ENCODE measurements at regions not wholly inside any gene's neighbourhood (a gene's known extent, or its start where the extent isn't known, plus 50 kb on each side); places are given as distances from the start of the nearest gene placed in this dataset.
"Not testable (repeated sequence)": the region's sequence is repeated elsewhere in the genome, so short reads cannot be mapped to it uniquely, and the experiment has no call there.

- Histone ChIP-seq H3K4me2 (ENCODE audit: low read length) (no peak overlapping the region), H3K4me3 (ENCODE audit: low read length) (no peak overlapping the region), H2AFZ (ENCODE audit: low read depth, low read length) (no peak overlapping the region), H3F3A (ENCODE audit: insufficient read depth, low read length, poor library complexity, severe bottlenecking) (no peaks in the 10 kb centered on the region), H3K27ac (ENCODE audit: low read length) (no peak overlapping the region), H3K27me3 (ENCODE audit: insufficient read depth, low read depth, low read length) (no peaks in the 10 kb centered on the region), H3K79me2 (replicated peaks; ENCODE audit: insufficient read depth, low read length) (no peaks in the 10 kb centered on the region), H3K36me3 (ENCODE audit: insufficient read depth, low read length) (no peaks in the 10 kb centered on the region), H4K20me1 (ENCODE audit: insufficient read depth) (no peaks in the 10 kb centered on the region), H3K9me3 (ENCODE audit: low read length) (no peaks in the 10 kb centered on the region), H3K9ac (ENCODE audit: low read length) (no peak overlapping the region), H3K9me2 (ENCODE audit: insufficient read depth, low read length) (no peaks in the 10 kb centered on the region)
- no peak for TF ChIP-seq POLR2AphosphoS5 (IDR thresholded peaks at IDR 0.05)
- TF ChIP-seq MXI1 (conservative IDR thresholded peaks at IDR 0.05; ENCODE audit: poor library complexity, severe bottlenecking) = no peak
- TF ChIP-seq CTCF (IDR thresholded peaks at IDR 0.05; ENCODE audit: poor library complexity, severe bottlenecking) = no peak
- TF ChIP-seq TAF1 (IDR thresholded peaks at IDR 0.05; ENCODE audit: low read depth) = no peak
- no peak for TF ChIP-seq RAD21 (conservative IDR thresholded peaks at IDR 0.05)
- no peak for TF ChIP-seq EP300 (conservative IDR thresholded peaks at IDR 0.05; ENCODE audit: poor library complexity, severe bottlenecking)
These were observed 219.1 kb upstream of the TRPC7 start for GRCh38 chr5:136584474-136584873.

GRCh38 chr5:136579238-136579637, 213.9 kb upstream of the TRPC7 start:
- H2AFZ ChIP-seq (ENCODE audit: low read depth, low read length) = no peak overlapping the region
- no peaks in the 10 kb centered on the region for H3K36me3 ChIP-seq (ENCODE audit: insufficient read depth, low read length)
- no peaks in the 10 kb centered on the region for H4K20me1 ChIP-seq (ENCODE audit: insufficient read depth)
- H3K9me2 ChIP-seq (ENCODE audit: insufficient read depth, low read length) = no peaks in the 10 kb centered on the region
- no peaks in the 10 kb centered on the region for H3K79me2 ChIP-seq (replicated peaks; ENCODE audit: insufficient read depth, low read length)
- no peak overlapping the region for H3K4me2 ChIP-seq (ENCODE audit: low read length)
- H3F3A ChIP-seq (ENCODE audit: insufficient read depth, low read length, poor library complexity, severe bottlenecking) = no peaks in the 10 kb centered on the region
- H3K27me3 ChIP-seq (ENCODE audit: insufficient read depth, low read depth, low read length) = no peaks in the 10 kb centered on the region
- no peaks in the 10 kb centered on the region for H3K9me3 ChIP-seq (ENCODE audit: low read length)
- no peak overlapping the region for H3K9ac ChIP-seq (ENCODE audit: low read length)
- TF ChIP-seq POLR2AphosphoS5 (IDR thresholded peaks at IDR 0.05) = no peak
- TF ChIP-seq RAD21 (conservative IDR thresholded peaks at IDR 0.05) = no peak
- no peak for TF ChIP-seq EZH2 (IDR thresholded peaks at IDR 0.05; ENCODE audit: borderline replicate concordance, insufficient read depth, low read length, poor library complexity, severe bottlenecking)
- no peak for TF ChIP-seq EP300 (conservative IDR thresholded peaks at IDR 0.05; ENCODE audit: poor library complexity, severe bottlenecking)
- no peak for TF ChIP-seq MXI1 (conservative IDR thresholded peaks at IDR 0.05; ENCODE audit: poor library complexity, severe bottlenecking)
- TF ChIP-seq REST (IDR thresholded peaks at IDR 0.05; ENCODE audit: borderline replicate concordance) = no peak
- no peak for TF ChIP-seq CTCF (IDR thresholded peaks at IDR 0.05; ENCODE audit: poor library complexity, severe bottlenecking)
- no peak for TF ChIP-seq SMC3 (conservative IDR thresholded peaks at IDR 0.05; ENCODE audit: poor library complexity)
- no peak for TF ChIP-seq TAF1 (IDR thresholded peaks at IDR 0.05; ENCODE audit: low read depth)
- no peak overlapping the region for H3K4me3 ChIP-seq (ENCODE audit: low read length)
- no peak overlapping the region for H3K27ac ChIP-seq (ENCODE audit: low read length)

GRCh38 chr5:136569875-136570274, 204.5 kb upstream of the TRPC7 start:
- H3K36me3 ChIP-seq (ENCODE audit: insufficient read depth, low read length); H3K79me2 ChIP-seq (replicated peaks; ENCODE audit: insufficient read depth, low read length); H3F3A ChIP-seq (ENCODE audit: insufficient read depth, low read length, poor library complexity, severe bottlenecking); H3K9me2 ChIP-seq (ENCODE audit: insufficient read depth, low read length); H3K9me3 ChIP-seq (ENCODE audit: low read length); H2AFZ ChIP-seq (ENCODE audit: low read depth, low read length); H3K27ac ChIP-seq (ENCODE audit: low read length); H4K20me1 ChIP-seq (ENCODE audit: insufficient read depth); H3K4me2 ChIP-seq (ENCODE audit: low read length); H3K27me3 ChIP-seq (ENCODE audit: insufficient read depth, low read depth, low read length); H3K9ac ChIP-seq (ENCODE audit: low read length); H3K4me3 ChIP-seq (ENCODE audit: low read length): not testable (repeated sequence)

- not testable (repeated sequence) for H3K9ac ChIP-seq (ENCODE audit: low read length); H3F3A ChIP-seq (ENCODE audit: insufficient read depth, low read length, poor library complexity, severe bottlenecking); H4K20me1 ChIP-seq (ENCODE audit: insufficient read depth); H3K4me2 ChIP-seq (ENCODE audit: low read length); H3K9me2 ChIP-seq (ENCODE audit: insufficient read depth, low read length); H2AFZ ChIP-seq (ENCODE audit: low read depth, low read length); H3K79me2 ChIP-seq (replicated peaks; ENCODE audit: insufficient read depth, low read length); H3K36me3 ChIP-seq (ENCODE audit: insufficient read depth, low read length); H3K27me3 ChIP-seq (ENCODE audit: insufficient read depth, low read depth, low read length); H3K9me3 ChIP-seq (ENCODE audit: low read length); H3K4me3 ChIP-seq (ENCODE audit: low read length); H3K27ac ChIP-seq (ENCODE audit: low read length)
These were observed 200.1 kb upstream of the TRPC7 start for GRCh38 chr5:136565457-136565856.

All from neural cell (in vitro differentiated cells).